ENCODE measurements at regions not wholly inside any gene's neighbourhood (a gene's known extent, or its start where the extent isn't known, plus 50 kb on each side); places are given as distances from the start of the nearest gene placed in this dataset.
"Not testable (repeated sequence)": the region's sequence is repeated elsewhere in the genome, so short reads cannot be mapped to it uniquely, and the experiment has no call there.

GRCh38 chr3:22704166-22704565 lies 499.0 kb upstream of the UBE2E2 start:
- no peak overlapping the region for H3K4me3 ChIP-seq (ENCODE audit: low read depth, low read length)
- TF ChIP-seq, protein P1, sequence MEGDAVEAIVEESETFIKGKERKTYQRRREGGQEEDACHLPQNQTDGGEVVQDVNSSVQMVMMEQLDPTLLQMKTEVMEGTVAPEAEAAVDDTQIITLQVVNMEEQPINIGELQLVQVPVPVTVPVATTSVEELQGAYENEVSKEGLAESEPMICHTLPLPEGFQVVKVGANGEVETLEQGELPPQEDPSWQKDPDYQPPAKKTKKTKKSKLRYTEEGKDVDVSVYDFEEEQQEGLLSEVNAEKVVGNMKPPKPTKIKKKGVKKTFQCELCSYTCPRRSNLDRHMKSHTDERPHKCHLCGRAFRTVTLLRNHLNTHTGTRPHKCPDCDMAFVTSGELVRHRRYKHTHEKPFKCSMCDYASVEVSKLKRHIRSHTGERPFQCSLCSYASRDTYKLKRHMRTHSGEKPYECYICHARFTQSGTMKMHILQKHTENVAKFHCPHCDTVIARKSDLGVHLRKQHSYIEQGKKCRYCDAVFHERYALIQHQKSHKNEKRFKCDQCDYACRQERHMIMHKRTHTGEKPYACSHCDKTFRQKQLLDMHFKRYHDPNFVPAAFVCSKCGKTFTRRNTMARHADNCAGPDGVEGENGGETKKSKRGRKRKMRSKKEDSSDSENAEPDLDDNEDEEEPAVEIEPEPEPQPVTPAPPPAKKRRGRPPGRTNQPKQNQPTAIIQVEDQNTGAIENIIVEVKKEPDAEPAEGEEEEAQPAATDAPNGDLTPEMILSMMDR (IDR thresholded peaks at IDR 0.05; ENCODE audit: control insufficient read depth, extremely low read depth, insufficient read depth), result no peak
- no peak for DNase-seq (ENCODE audit: low read depth)

DNA sequence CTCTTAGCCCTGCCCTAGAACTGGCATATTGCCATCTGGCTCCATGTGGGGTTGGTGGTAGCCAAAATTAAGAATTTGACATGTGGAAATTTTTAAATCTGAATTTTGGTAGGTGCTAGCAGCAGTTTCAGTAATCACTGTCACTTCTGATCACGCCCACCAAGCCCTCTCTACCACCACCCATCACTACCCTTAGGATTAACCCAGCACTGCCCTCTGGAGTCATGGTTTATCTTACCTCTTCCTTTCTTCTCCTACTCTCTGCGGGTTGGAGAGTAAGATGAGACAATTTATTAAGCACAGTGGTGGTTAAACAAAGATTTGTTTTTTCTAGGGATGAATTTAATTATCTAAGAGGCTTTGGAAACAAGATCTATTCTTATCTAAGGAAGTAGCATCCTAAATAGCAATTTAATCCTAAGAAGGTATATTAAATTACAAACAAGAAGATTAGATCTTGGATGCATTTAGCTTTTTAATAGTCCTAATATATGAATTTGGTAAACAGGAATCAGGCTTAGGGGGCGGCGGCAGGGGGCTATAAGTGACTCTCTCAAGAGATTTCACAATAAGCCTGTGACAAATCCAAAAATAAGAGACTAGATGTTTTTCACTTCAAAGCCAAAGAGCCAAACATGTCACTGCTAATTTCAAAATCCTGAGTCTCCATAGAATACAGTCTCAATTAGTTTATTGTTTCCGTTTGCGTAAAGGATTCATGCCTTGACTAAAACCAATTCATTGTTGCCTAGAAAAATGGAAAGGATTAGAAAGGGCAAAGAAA lies 498.4 kb upstream of the UBE2E2 start:
- no peak overlapping the region for H3K4me3 ChIP-seq (ENCODE audit: low read depth, low read length)
- DNase-seq (ENCODE audit: low read depth), result no peak
- TF ChIP-seq, protein P1 (IDR thresholded peaks at IDR 0.05; ENCODE audit: control insufficient read depth, extremely low read depth, insufficient read depth), result no peak

GRCh38 chr3:22706922-22707321 lies 496.2 kb upstream of the UBE2E2 start:
- not testable (repeated sequence) for H3K4me3 ChIP-seq (ENCODE audit: low read depth, low read length); DNase-seq (ENCODE audit: low read depth)

DNA sequence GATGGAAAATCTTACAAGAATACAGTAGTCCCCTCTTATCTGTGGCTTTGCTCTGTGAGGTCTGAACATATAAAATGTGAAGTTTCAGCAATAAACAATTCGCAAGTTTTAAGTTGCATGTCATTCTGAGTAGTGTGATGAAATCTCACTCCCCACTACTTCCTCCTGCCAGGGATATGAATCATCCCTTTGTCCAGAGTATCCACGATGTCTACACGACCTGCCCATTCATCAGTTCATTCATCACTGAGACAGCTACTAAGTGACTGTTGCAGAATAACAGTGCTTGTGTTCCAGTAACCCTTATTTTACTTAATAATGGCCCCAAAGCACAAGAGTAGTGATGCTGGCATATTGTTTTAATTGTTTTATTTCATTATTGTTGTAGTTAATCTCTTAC lies 489.2 kb upstream of the UBE2E2 start:
- H3K4me3 ChIP-seq (ENCODE audit: low read depth, low read length), result no peak overlapping the region
- no peak for DNase-seq (ENCODE audit: low read depth)
- TF ChIP-seq, protein P1 (IDR thresholded peaks at IDR 0.05; ENCODE audit: control insufficient read depth, extremely low read depth, insufficient read depth), result no peak

GRCh38 chr3:22714749-22715148 lies 488.4 kb upstream of the UBE2E2 start:
- no peak overlapping the region for H3K4me3 ChIP-seq (ENCODE audit: low read depth, low read length)
- no peak for DNase-seq (ENCODE audit: low read depth)
- TF ChIP-seq, protein P1 (IDR thresholded peaks at IDR 0.05; ENCODE audit: control insufficient read depth, extremely low read depth, insufficient read depth), result no peak

DNA sequence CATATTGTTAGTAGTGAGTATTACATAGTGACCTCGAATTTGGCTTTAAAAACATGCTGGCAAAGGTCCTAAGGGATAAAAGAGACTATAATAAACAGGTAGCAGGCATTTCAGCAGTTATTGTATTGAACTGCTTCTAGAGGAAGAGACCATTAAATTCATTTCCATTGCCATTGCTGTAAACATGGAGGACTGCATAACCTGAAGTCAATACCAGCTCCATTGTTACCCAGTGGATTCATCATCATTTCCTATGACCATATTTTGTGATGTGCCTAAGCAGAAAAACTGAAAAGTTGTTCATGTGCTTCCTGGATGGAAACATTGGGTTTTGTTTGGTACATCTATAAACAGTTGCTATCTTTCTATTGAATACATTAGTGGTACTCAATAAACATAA lies 482.5 kb upstream of the UBE2E2 start:
- H3K4me3 ChIP-seq (ENCODE audit: low read depth, low read length), result no peak overlapping the region
- TF ChIP-seq, protein P1 (IDR thresholded peaks at IDR 0.05; ENCODE audit: control insufficient read depth, extremely low read depth, insufficient read depth), result no peak
- DNase-seq (ENCODE audit: low read depth), result no peak

- TF ChIP-seq, protein P1 (IDR thresholded peaks at IDR 0.05; ENCODE audit: control insufficient read depth, extremely low read depth, insufficient read depth), result no peak
- no peak for DNase-seq (ENCODE audit: low read depth)
- no peak overlapping the region for H3K4me3 ChIP-seq (ENCODE audit: low read depth, low read length)
Observed at GRCh38 chr3:22724420-22724819, 478.7 kb upstream of the UBE2E2 start.

Measured in LNCaP clone FGC (cell line).